ENCODE measurements at regions not wholly inside any gene's neighbourhood (a gene's known extent, or its start where the extent isn't known, plus 50 kb on each side); places are given as distances from the start of the nearest gene placed in this dataset.

- POLR2A ChIA-PET (ENCODE audit: low non-redundant PET) = interaction anchor here (0.5 kb wide), 1 partner anchor 16 kb away, joined by 5 read pairs; no protein-coding TSS in a partner anchor
- Histone ChIP-seq H3K27ac (ENCODE audit: low read depth, low read length, poor library complexity, severe bottlenecking) (no peak overlapping the region), H3K4me3 (ENCODE audit: low read depth, low read length, poor library complexity, severe bottlenecking) (peak overlapping the region; percentile 32), H3K4me1 (ENCODE audit: insufficient read depth, low read length, poor library complexity, severe bottlenecking) (no peaks in the 10 kb centered on the region), H3K36me3 (ENCODE audit: insufficient read depth, low read length, poor library complexity, severe bottlenecking) (no peaks in the 10 kb centered on the region), H3K9me3 (ENCODE audit: low read depth, low read length, poor library complexity, severe bottlenecking) (no peaks in the 10 kb centered on the region), H3K27me3 (replicated peaks; ENCODE audit: insufficient read depth, low read depth, low read length, poor library complexity) (peaks cover 59% of the 10 kb centered on the region)
- DNase-seq (ENCODE audit: low spot score) = no peak
- intact Hi-C loops (cut with micrococcal nuclease; ENCODE audit: unreplicated experiment) = no loop called here
- no TSS peak for BruUV-seq (replicated peaks)
- TF ChIP-seq EZH2 (IDR thresholded peaks at IDR 0.05; ENCODE audit: borderline replicate concordance, low read depth, low read length, poor library complexity, severe bottlenecking) (peak; percentile 94), CTCF (conservative IDR thresholded peaks at IDR 0.05; ENCODE audit: low read depth, low read length) (no peak)
- CTCF ChIA-PET = no interaction called here
Observed at GRCh38 chr1:65525266-65526048, 105.0 kb downstream of the LEPR start.

GRCh38 chr1:65526049-65526556, 105.6 kb downstream of the LEPR start:
- Histone ChIP-seq H3K27ac (ENCODE audit: low read depth, low read length, poor library complexity, severe bottlenecking) (no peak overlapping the region), H3K4me3 (ENCODE audit: low read depth, low read length, poor library complexity, severe bottlenecking) (peak overlapping the region; percentile 32), H3K36me3 (ENCODE audit: insufficient read depth, low read length, poor library complexity, severe bottlenecking) (no peaks in the 10 kb centered on the region), H3K9me3 (ENCODE audit: low read depth, low read length, poor library complexity, severe bottlenecking) (no peaks in the 10 kb centered on the region), H3K4me1 (ENCODE audit: insufficient read depth, low read length, poor library complexity, severe bottlenecking) (no peaks in the 10 kb centered on the region), H3K27me3 (replicated peaks; ENCODE audit: insufficient read depth, low read depth, low read length, poor library complexity) (peaks cover 59% of the 10 kb centered on the region)
- no TSS peak for BruUV-seq (replicated peaks)
- intact Hi-C loops (cut with micrococcal nuclease; ENCODE audit: unreplicated experiment) = no loop called here
- DNase-seq (ENCODE audit: low spot score) = no peak
- TF ChIP-seq CTCF (conservative IDR thresholded peaks at IDR 0.05; ENCODE audit: low read depth, low read length) (no peak), EZH2 (IDR thresholded peaks at IDR 0.05; ENCODE audit: borderline replicate concordance, low read depth, low read length, poor library complexity, severe bottlenecking) (peak; percentile 71)
- CTCF ChIA-PET = no interaction called here
- POLR2A ChIA-PET (ENCODE audit: low non-redundant PET) = no interaction called here

- H3K9me3 ChIP-seq (ENCODE audit: low read depth, low read length, poor library complexity, severe bottlenecking) = no peaks in the 10 kb centered on the region
- no peak overlapping the region for H3K4me3 ChIP-seq (ENCODE audit: low read depth, low read length, poor library complexity, severe bottlenecking)
- ChIA-PET POLR2A (ENCODE audit: low non-redundant PET) (no interaction called here), CTCF (no interaction called here)
- TF ChIP-seq CTCF (conservative IDR thresholded peaks at IDR 0.05; ENCODE audit: low read depth, low read length) = no peak
- TF ChIP-seq EZH2 (IDR thresholded peaks at IDR 0.05; ENCODE audit: borderline replicate concordance, low read depth, low read length, poor library complexity, severe bottlenecking) = peak; percentile 21
- H3K27ac ChIP-seq (ENCODE audit: low read depth, low read length, poor library complexity, severe bottlenecking) = no peak overlapping the region
- no peaks in the 10 kb centered on the region for H3K36me3 ChIP-seq (ENCODE audit: insufficient read depth, low read length, poor library complexity, severe bottlenecking)
- BruUV-seq (replicated peaks) = no TSS peak
- peak; percentile 27 for DNase-seq (ENCODE audit: low spot score)
- H3K27me3 ChIP-seq (replicated peaks; ENCODE audit: insufficient read depth, low read depth, low read length, poor library complexity) = peaks cover 59% of the 10 kb centered on the region
- H3K4me1 ChIP-seq (ENCODE audit: insufficient read depth, low read length, poor library complexity, severe bottlenecking) = no peaks in the 10 kb centered on the region
- intact Hi-C loops (cut with micrococcal nuclease; ENCODE audit: unreplicated experiment) = no loop called here
Observed at GRCh38 chr1:65527190-65527589, 106.7 kb downstream of the LEPR start.

All from A673 (cell line).